HEK293 (cell line): ENCODE measurements at regions not wholly inside any gene's neighbourhood (a gene's known extent, or its start where the extent isn't known, plus 50 kb on each side); places are given as distances from the start of the nearest gene placed in this dataset.

ENCODE experiments used
- CTCF ChIA-PET: fragments of 350-600 bp; formaldehyde crosslinking; extraction: SDS; loops from one replicate; lab custom pipeline; 2021; ENCODE audit warnings: antibody characterized with exemption; lab: Yijun Ruan, JAX
- POLR2A ChIA-PET: fragments of 300-600 bp; formaldehyde crosslinking; extraction: SDS; loops from one replicate; lab custom pipeline; 2020; ENCODE audit warnings: antibody characterized with exemption, inconsistent platforms; lab: Yijun Ruan, JAX
- H3K27ac ChIP-seq: fragments of 200-500 bp; sonication (Bioruptor generic); 2 replicates; pipeline ENCODE4 v1.5.1; 2014; ENCODE audit warnings: low read depth, low read length, control low read depth, inconsistent platforms; ENCODE audit errors: extremely low read depth
- H3K36me3 ChIP-seq, 2 experiments: fragments of 200-500 bp in 1 of 2; sonication (Bioruptor generic) in 1 of 2; 1 replicate in 1 of 2; 2 replicates in 1 of 2; pipeline ENCODE4 v1.5.1; 2014 to 2017; ENCODE audit warnings: inconsistent platforms in 2 of 2, low read length in 2 of 2; ENCODE audit not compliant: control insufficient read depth in 2 of 2, insufficient read depth in 1 of 2
- H3K4me1 ChIP-seq: fragments of 200-500 bp; sonication (Bioruptor generic); 2 replicates; pipeline ENCODE4 v1.5.1; 2014; ENCODE audit warnings: mild to moderate bottlenecking, low read length, inconsistent platforms; ENCODE audit not compliant: control insufficient read depth, insufficient read depth
- H3K4me3 ChIP-seq: 2 replicates; pipeline ENCODE4 v1.5.1; 2011; ENCODE audit warnings: low read depth, mild to moderate bottlenecking, control low read depth, low read length, moderate library complexity
- H3K9me3 ChIP-seq: fragments of 200-500 bp; sonication (Bioruptor generic); 2 replicates; pipeline ENCODE4 v1.5.1; 2014; ENCODE audit warnings: low read depth, low read length, inconsistent platforms; ENCODE audit not compliant: control insufficient read depth, insufficient read depth
- GLI4 ChIP-seq: fragments of 450-650 bp; formaldehyde crosslinking; IDR thresholded peaks from 2 replicates; pipeline ENCODE4 v1.5.1; 2016; ENCODE audit warnings: missing biosample characterization, missing genetic modification characterization
- KLF8 ChIP-seq: fragments of 450-650 bp; formaldehyde crosslinking; IDR thresholded peaks from 2 replicates; pipeline ENCODE4 v1.5.1; 2016; ENCODE audit warnings: missing biosample characterization, missing genetic modification characterization
- PRDM1 ChIP-seq: fragments of 450-650 bp; formaldehyde crosslinking; IDR thresholded peaks from 2 replicates; pipeline ENCODE4; 2016; ENCODE audit warnings: missing biosample characterization, missing genetic modification characterization
- PRDM6 ChIP-seq: fragments of 450-650 bp; formaldehyde crosslinking; IDR thresholded peaks from 2 replicates; pipeline ENCODE4 v1.5.1; 2017; ENCODE audit warnings: missing biosample characterization, missing genetic modification characterization
- RBAK ChIP-seq: fragments of 450-650 bp; formaldehyde crosslinking; IDR thresholded peaks from 2 replicates; pipeline ENCODE4 v1.5.1; 2016; ENCODE audit warnings: missing biosample characterization, missing genetic modification characterization
- SALL2 ChIP-seq: fragments of 450-650 bp; formaldehyde crosslinking; IDR thresholded peaks from 2 replicates; pipeline ENCODE4 v1.5.0; 2017; ENCODE audit warnings: missing biosample characterization, mild to moderate bottlenecking, missing genetic modification characterization, borderline replicate concordance
- ZBTB17 ChIP-seq: fragments of 450-650 bp; formaldehyde crosslinking; IDR thresholded peaks from 2 replicates; pipeline ENCODE4 v1.5.1; 2016; ENCODE audit warnings: missing biosample characterization, missing genetic modification characterization
- ZBTB48 ChIP-seq: fragments of 450-650 bp; formaldehyde crosslinking; IDR thresholded peaks from 2 replicates; pipeline ENCODE4 v1.5.1; 2016; ENCODE audit warnings: missing biosample characterization, missing genetic modification characterization
- ZNF223 ChIP-seq: fragments of 450-650 bp; formaldehyde crosslinking; IDR thresholded peaks from 2 replicates; pipeline ENCODE4 v1.5.1; 2016; ENCODE audit warnings: missing biosample characterization, missing genetic modification characterization
- ZNF24 ChIP-seq: fragments of 450-650 bp; formaldehyde crosslinking; IDR thresholded peaks from 2 replicates; pipeline ENCODE4 v1.5.1; 2016; ENCODE audit warnings: missing biosample characterization, missing genetic modification characterization
- ZNF26 ChIP-seq: fragments of 450-650 bp; formaldehyde crosslinking; IDR thresholded peaks from 2 replicates; pipeline ENCODE4 v1.5.1; 2016; ENCODE audit warnings: missing biosample characterization, missing genetic modification characterization
- ZNF266 ChIP-seq: fragments of 450-650 bp; formaldehyde crosslinking; IDR thresholded peaks from 2 replicates; pipeline ENCODE4 v1.5.1; 2016; ENCODE audit warnings: missing biosample characterization, missing genetic modification characterization, low read depth
- ZNF274 ChIP-seq, 2 experiments: fragments of 200-500 bp in 1 of 2; fragments of 450-650 bp in 1 of 2; sonication (Bioruptor generic) in 1 of 2; formaldehyde crosslinking in 1 of 2; IDR thresholded peaks; 2 replicates each; pipeline versions ENCODE4 v1.5.1 to v1.6.1; 2014 to 2016; ENCODE audit warnings: borderline replicate concordance in 1 of 2, inconsistent platforms in 1 of 2, low read length in 1 of 2, missing biosample characterization in 1 of 2, missing genetic modification characterization in 1 of 2
- ZNF521 ChIP-seq: fragments of 450-650 bp; formaldehyde crosslinking; IDR thresholded peaks from 2 replicates; pipeline ENCODE4 v1.5.1; 2017; ENCODE audit warnings: missing biosample characterization, mild to moderate bottlenecking, missing genetic modification characterization
- ZNF529 ChIP-seq: fragments of 450-650 bp; formaldehyde crosslinking; IDR thresholded peaks from 2 replicates; pipeline ENCODE4 v1.5.1; 2017; ENCODE audit warnings: missing genetic modification characterization, missing biosample characterization; ENCODE audit not compliant: insufficient replicate concordance
- ZNF558 ChIP-seq: fragments of 450-650 bp; formaldehyde crosslinking; IDR thresholded peaks from 2 replicates; pipeline ENCODE4 v1.5.1; 2016; ENCODE audit warnings: missing biosample characterization, missing genetic modification characterization
- ZNF585B ChIP-seq: fragments of 450-650 bp; formaldehyde crosslinking; IDR thresholded peaks from 2 replicates; pipeline ENCODE4 v1.5.1; 2016; ENCODE audit warnings: missing biosample characterization, missing genetic modification characterization
- ZNF626 ChIP-seq: fragments of 450-650 bp; sonication (Bioruptor Pico); formaldehyde crosslinking; IDR thresholded peaks from 2 replicates; pipeline ENCODE4 v1.5.1; 2018; ENCODE audit warnings: missing biosample characterization, missing genetic modification characterization, inconsistent platforms
- ZNF664 ChIP-seq: fragments of 450-650 bp; formaldehyde crosslinking; IDR thresholded peaks from 2 replicates; pipeline ENCODE4 v1.5.1; 2016; ENCODE audit warnings: missing biosample characterization, missing genetic modification characterization
- ZNF704 ChIP-seq: fragments of 450-650 bp; formaldehyde crosslinking; IDR thresholded peaks from 2 replicates; pipeline ENCODE4 v1.5.1; 2016; ENCODE audit warnings: missing biosample characterization, missing genetic modification characterization
- ZNF785 ChIP-seq: fragments of 450-650 bp; formaldehyde crosslinking; IDR thresholded peaks from 2 replicates; pipeline ENCODE4 v1.5.1; 2016; ENCODE audit warnings: missing biosample characterization, missing genetic modification characterization
- ZSCAN30 ChIP-seq: fragments of 450-650 bp; IDR thresholded peaks from 2 replicates; pipeline ENCODE4 v1.5.1; 2018; ENCODE audit warnings: missing biosample characterization, mild to moderate bottlenecking, missing genetic modification characterization, moderate library complexity
- TF ChIP-seq, protein P1 (sequence below): fragments of 450-650 bp; formaldehyde crosslinking; IDR thresholded peaks from 2 replicates; pipeline ENCODE4 v1.5.1; 2016; ENCODE audit warnings: missing biosample characterization, missing genetic modification characterization

DNA sequence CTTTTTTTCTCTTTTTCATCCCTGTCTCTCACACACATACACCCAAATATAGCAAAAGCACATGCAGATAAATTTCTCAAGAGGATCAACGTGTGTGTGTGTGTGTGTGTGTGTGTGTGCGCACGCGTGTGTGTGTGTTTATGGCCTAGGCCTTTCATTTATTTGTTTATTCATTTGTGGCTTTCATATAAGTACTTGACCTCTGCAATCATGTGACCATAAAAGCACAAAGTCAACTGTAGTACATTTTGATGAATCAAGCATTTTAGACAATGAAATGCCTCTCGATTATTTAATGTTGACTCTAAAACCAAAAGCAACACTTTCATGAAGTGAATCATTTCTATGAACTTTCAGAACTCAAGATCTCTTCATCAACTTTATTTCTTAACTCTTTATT lies 194.1 kb upstream of the ADGRL2 start:
- H3K9me3 ChIP-seq: no peaks in the 10 kb centered on the region
- CTCF ChIA-PET: no interaction called here

DNA sequence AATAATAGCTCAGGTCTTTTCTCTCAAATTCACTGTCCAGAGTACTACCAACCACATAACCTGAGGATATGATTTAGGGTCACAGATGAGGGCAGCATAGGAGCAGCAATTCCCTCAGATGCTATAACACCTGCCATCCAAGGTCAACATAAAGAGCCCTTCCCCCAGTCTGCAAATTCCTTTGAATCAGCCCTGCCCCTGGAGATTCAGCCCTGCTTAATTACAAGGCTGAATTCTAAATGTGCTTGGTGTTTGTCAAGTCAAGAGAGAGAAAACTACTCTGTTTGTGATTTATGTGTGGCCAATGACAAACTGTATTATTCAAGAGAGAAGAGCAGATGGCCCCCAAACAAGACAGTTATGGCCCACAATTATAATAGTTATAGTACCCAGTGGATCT lies 195.7 kb upstream of the ADGRL2 start:
- H3K36me3 ChIP-seq: no peaks in the 10 kb centered on the region
- no peak for TF ChIP-seq ZNF266 (tag by site-specific recombination)
- TF ChIP-seq ZNF704: no peak
- TF ChIP-seq PRDM1 (tag by site-specific recombination): no peak
- TF ChIP-seq, all 188 proteins: peak for 0
- 0 out of 2 replicates have a peak, but pooled peaks cover 4% of the 10 kb centered on the region for H3K4me1 ChIP-seq
- H3K4me3 ChIP-seq: no peak overlapping the region
- CTCF ChIA-PET: no interaction called here
- POLR2A ChIA-PET: no interaction called here
- no peaks in the 10 kb centered on the region for H3K9me3 ChIP-seq
- no peak overlapping the region for H3K27ac ChIP-seq

More for the DNA sequence above, 194.1 kb upstream of the ADGRL2 start:
- POLR2A ChIA-PET: no interaction called here
- TF ChIP-seq ZNF626 (tag by site-specific recombination): no peak
- TF ChIP-seq ZSCAN30 (tag by site-specific recombination): no peak
- TF ChIP-seq RBAK (tag by site-specific recombination): no peak
- TF ChIP-seq ZNF521 (tag by site-specific recombination): no peak
- TF ChIP-seq ZBTB48 (tag by site-specific recombination): no peak
- TF ChIP-seq ZNF664: no peak
- no peak for TF ChIP-seq ZNF785 (tag by site-specific recombination)
- TF ChIP-seq SALL2 (tag by site-specific recombination): no peak
- TF ChIP-seq KLF8: no peak
- TF ChIP-seq, protein P1, sequence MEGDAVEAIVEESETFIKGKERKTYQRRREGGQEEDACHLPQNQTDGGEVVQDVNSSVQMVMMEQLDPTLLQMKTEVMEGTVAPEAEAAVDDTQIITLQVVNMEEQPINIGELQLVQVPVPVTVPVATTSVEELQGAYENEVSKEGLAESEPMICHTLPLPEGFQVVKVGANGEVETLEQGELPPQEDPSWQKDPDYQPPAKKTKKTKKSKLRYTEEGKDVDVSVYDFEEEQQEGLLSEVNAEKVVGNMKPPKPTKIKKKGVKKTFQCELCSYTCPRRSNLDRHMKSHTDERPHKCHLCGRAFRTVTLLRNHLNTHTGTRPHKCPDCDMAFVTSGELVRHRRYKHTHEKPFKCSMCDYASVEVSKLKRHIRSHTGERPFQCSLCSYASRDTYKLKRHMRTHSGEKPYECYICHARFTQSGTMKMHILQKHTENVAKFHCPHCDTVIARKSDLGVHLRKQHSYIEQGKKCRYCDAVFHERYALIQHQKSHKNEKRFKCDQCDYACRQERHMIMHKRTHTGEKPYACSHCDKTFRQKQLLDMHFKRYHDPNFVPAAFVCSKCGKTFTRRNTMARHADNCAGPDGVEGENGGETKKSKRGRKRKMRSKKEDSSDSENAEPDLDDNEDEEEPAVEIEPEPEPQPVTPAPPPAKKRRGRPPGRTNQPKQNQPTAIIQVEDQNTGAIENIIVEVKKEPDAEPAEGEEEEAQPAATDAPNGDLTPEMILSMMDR (tag by site-specific recombination): no peak
- Histone ChIP-seq H3K27ac (no peak overlapping the region), H3K36me3 (no peaks in the 10 kb centered on the region), H3K4me3 (no peak overlapping the region), H3K4me1 (no peaks in the 10 kb centered on the region)

DNA sequence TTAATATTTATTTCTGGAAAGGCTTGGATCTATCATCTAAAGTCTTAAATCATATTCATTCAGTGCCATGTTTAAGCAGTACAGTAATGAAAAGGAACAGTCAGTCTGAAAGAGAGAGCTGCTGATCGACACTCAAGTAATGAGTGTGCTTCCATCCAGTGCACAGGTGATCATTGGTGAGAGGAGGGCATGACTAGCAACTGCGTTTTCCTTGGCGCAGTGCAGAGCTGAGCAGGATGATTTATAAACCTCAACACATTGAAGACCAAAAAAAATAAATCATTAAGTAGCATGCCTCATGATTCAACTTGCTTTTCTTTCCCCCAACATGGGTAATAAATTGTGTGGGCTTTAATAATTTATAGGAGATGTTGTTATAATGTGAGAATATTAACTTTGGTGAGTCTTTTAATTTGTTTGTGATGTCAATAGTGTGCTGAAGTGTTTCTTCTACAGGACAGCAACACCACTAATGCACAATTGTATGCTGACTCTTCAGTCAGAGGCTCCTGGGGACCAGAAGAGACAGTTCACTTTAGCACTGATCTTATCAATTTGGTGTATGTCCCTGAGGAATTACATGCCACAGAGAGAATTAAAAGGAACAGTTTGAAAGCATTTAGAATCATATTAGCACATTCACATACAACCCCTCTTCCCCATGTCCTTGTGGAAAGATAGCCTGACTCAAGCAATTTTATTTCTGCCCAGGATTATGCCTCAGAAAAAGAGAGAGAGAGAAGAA lies 199.7 kb upstream of the ADGRL2 start:
- H3K36me3 ChIP-seq: no peaks in the 10 kb centered on the region
- no peaks in the 10 kb centered on the region for H3K9me3 ChIP-seq
- no peak for TF ChIP-seq ZBTB17 (tag by site-specific recombination)
- H3K27ac ChIP-seq: no peak overlapping the region
- H3K4me3 ChIP-seq: no peak overlapping the region
- 0 out of 2 replicates have a peak, but pooled peaks cover 4% of the 10 kb centered on the region for H3K4me1 ChIP-seq
- CTCF ChIA-PET: no interaction called here
- POLR2A ChIA-PET: no interaction called here

- CTCF ChIA-PET: no interaction called here
- Histone ChIP-seq H3K36me3 (no peaks in the 10 kb centered on the region), H3K9me3 (no peaks in the 10 kb centered on the region), H3K4me1 (0 out of 2 replicates have a peak, but pooled peaks cover 4% of the 10 kb centered on the region), H3K4me3 (no peak overlapping the region), H3K27ac (no peak overlapping the region)
- POLR2A ChIA-PET: no interaction called here
- no peak for TF ChIP-seq ZNF529 (tag by site-specific recombination)
- no peak for TF ChIP-seq KLF8
- TF ChIP-seq ZNF26: no peak
- TF ChIP-seq ZNF585B (tag by site-specific recombination): no peak
- TF ChIP-seq ZNF558 (tag by site-specific recombination): no peak
- no peak for TF ChIP-seq PRDM6 (tag by site-specific recombination)
- no peak for TF ChIP-seq ZNF274 (IDR thresholded peaks at IDR 0.05; ENCODE audit: low read length)
- no peak for TF ChIP-seq ZNF274 (tag by site-specific recombination; IDR thresholded peaks at IDR 0.05; ENCODE audit: borderline replicate concordance)
- no peak for TF ChIP-seq ZNF223 (tag by site-specific recombination)
- TF ChIP-seq GLI4: no peak
- TF ChIP-seq ZNF24: no peak
Measured at GRCh38 chr1:81600363-81600762, 200.4 kb upstream of the ADGRL2 start.
